GM18861 (cell line): ENCODE measurements at regions not wholly inside any gene's neighbourhood (a gene's known extent, or its start where the extent isn't known, plus 50 kb on each side); places are given as distances from the start of the nearest gene placed in this dataset.
A peak's percentile ranks its signal among the peaks of the same experiment; 100 is the strongest.
"Not testable (repeated sequence)": the region's sequence is repeated elsewhere in the genome, so short reads cannot be mapped to it uniquely, and the experiment has no call there.

Source experiments
- ATAC-seq: cut with Tn5 transposase; IDR thresholded peaks from one replicate; pipeline ENCODE4 v1.9.1; 2021; ENCODE audit not compliant: unreplicated experiment

DNA sequence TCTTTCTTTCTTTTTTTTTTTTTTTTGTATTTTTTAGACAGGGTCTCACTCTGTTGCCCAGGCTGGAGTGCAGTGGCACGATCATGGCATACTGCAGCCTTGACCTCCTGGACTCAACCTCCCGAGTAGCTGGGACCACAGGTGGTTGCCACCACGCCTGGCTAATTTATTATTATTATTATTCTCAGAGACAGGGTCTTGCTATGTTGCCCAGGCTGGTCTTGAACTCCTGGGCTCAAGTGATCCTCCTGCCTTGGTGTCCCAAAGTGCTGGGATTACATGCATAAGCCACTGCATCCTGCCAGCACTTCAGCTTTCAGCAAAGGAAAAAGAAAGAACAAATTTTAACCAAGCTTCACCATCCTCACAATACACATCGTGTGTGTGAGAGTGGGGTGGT lies 97.9 kb upstream of the SERBP1 start:
- ATAC-seq, result no peak

- no peak for ATAC-seq
Observed at GRCh38 chr1:67530071-67530470, 99.9 kb upstream of the SERBP1 start.

DNA sequence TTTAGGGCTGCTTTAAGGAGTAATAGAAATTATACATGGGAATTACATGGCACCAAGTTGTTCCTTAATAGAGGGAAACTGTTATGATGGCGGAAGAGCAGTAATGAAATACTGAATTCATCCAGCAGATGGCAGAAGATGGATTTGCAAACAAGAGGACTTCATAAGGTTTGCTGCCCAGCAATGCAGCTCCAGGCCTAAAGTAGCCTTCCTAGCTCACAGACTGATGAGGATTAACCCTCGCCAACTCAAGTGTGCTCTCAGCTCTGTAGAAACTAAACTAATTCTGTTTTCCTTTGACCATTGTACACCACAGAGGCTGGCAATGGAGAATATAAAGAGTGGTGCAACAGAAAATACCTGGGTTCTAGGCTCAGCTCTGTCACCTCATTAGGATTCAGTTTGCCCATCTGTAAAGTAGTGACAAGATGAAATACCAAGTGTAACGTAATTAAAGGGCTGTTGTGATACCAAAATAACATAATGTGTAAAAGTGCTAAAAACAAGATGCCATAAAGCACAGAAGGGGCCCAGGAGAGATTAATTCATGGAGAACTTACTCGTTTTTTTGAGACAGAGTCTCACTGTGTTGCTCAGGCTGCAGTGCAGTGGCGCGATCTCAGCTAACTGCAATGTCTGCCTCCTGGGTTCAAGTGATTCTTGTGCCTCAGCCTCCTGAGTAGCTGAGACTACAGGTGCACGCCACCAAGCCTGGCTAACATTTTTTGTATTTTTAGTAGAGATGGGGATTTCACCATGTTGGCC lies 102.4 kb upstream of the SERBP1 start:
- ATAC-seq, result peak; percentile 52

- no peak for ATAC-seq
Observed at GRCh38 chr1:67534627-67535065, 104.4 kb upstream of the SERBP1 start.

DNA sequence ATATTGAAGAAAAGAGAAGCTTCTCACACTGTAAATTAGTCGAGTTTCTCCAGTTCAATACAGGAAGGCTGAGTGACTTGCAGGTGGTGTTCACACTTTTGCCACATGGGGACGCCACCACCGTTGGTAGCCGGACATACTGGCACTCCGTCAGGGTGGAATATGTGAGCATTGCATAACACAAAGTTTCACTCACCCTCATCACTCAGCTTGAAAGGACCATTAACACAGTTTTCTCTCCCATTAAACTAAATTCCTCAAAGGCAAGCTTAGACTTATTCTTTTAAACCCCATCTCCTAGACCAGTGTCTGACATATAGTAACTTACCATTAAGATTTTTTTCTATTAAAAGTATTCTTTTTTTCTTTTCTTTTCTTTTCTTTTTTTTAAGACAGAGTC lies 105.3 kb upstream of the SERBP1 start:
- peak; percentile 67 for ATAC-seq

DNA sequence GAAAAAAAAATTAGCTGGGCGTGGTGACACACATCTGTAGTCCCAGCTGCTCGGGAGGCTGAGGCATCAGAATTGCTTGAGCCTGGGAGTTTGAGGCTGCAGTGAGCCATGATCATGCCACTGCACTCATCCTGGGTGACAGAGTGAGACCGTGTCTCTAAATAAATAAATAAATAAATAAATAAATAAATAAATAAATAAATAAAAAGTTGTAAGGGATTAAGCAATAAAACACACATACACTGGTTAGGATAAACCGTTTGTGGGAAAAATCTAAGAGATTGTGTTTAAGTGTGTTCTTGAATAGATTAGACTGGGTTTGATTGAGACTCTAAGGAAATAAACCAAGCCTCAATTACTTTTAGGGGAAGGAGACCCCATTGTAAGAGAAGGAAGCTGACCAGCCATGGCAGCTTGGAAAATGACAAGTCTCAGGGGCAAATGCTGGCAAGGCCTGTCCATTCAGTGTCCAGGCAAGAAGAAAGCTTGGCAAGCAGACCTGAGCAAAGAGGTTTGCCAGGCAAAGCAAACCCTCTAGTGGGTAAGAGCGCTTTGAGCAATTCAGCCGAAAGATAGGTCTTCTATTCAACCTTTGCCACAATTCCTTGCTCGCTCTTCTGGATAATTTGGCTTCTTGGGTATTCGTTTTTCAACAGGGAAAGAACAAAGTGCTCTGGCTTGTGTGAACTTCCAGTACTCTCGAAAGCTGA lies 106.9 kb upstream of the SERBP1 start:
- no peak for ATAC-seq

- ATAC-seq, result no peak
Observed at GRCh38 chr1:67537667-67538018, 107.4 kb upstream of the SERBP1 start.

DNA sequence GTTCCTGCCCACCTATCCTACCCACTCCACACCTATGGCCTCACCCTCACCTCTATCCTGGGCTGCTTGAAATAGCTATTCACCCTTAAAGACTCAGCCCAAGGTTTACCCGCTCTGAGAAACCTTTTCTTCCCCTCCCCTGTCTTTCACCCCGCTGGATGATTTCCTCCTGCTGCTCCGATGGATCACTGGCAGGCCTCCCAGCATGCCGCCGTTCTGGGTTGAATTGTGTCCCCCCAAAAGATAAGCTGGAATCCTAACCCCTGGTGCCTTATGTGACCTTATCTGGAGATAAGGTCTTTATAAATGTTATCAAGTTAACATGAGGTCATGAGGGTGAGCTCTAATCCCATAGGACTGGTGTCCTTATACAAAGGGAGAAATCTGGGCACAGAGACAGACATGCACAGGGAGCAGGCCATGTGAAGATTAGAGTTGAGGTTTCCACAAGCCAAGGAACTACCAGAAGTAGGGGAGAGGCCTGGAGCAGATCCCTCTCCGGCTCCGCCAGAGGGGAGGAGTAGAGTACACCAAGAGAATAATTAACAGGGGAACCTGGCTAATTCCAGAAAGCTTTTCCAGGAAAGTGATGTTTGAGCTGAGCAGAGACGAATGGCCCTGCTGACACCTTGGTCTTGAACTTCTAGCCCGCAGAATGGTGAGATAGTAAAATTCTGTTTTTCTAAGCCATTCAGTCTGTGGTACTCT lies 110.0 kb upstream of the SERBP1 start:
- ATAC-seq, result no peak

DNA sequence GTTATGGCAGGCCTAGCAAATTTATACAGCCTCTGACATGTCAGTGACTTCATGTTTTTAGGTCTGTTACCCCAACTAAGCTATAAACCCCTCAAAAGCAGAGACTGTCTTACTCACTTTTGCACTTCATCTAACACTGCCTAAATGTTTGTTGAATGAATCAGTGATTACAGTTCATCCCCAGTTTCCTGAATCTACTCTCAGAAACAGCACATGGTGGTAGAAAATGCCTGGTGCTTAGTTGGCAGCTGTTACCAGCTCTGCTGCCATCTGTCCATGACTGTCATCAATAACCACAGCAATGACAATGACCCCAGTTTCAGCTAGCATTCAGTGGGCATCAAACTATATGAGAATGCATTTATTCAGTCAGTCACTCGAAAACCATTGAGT lies 110.5 kb upstream of the SERBP1 start:
- no peak for ATAC-seq

DNA sequence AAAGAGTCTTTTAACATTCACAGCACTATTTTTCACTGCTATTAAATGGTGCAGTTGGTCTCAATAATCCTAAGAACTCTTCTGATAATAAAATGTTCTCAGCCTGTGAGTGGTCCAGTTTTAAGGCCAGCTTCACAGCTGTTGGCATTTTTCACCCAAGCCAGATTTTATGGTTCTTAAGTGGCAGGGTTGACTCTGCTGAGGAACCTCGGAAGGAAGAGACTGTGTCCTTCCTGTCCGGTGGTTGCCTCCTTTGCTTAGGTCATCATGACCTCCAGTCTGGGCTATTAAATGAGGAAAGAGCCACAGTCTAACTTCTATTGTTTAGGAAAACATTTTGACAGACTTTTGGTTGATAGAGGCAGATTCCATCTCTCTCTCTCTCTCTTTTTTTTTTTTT lies 112.5 kb upstream of the SERBP1 start:
- no peak for ATAC-seq

- no peak for ATAC-seq
Observed at GRCh38 chr1:67544921-67545320, 114.7 kb upstream of the SERBP1 start.

- no peak for ATAC-seq
Observed at GRCh38 chr1:67545364-67545763, 115.2 kb upstream of the SERBP1 start.

- ATAC-seq, result no peak
Observed at GRCh38 chr1:67551375-67551774, 121.2 kb upstream of the SERBP1 start.

- no peak for ATAC-seq
Observed at GRCh38 chr1:67552336-67552759, 122.1 kb upstream of the SERBP1 start.

GRCh38 chr1:67554204-67554603 lies 124.0 kb upstream of the SERBP1 start:
- not testable (repeated sequence) for ATAC-seq

- no peak for ATAC-seq
Observed at GRCh38 chr1:67555461-67556296, 125.5 kb upstream of the SERBP1 start.

- no peak for ATAC-seq
Observed at GRCh38 chr1:67556297-67556900, 126.2 kb upstream of the SERBP1 start.

DNA sequence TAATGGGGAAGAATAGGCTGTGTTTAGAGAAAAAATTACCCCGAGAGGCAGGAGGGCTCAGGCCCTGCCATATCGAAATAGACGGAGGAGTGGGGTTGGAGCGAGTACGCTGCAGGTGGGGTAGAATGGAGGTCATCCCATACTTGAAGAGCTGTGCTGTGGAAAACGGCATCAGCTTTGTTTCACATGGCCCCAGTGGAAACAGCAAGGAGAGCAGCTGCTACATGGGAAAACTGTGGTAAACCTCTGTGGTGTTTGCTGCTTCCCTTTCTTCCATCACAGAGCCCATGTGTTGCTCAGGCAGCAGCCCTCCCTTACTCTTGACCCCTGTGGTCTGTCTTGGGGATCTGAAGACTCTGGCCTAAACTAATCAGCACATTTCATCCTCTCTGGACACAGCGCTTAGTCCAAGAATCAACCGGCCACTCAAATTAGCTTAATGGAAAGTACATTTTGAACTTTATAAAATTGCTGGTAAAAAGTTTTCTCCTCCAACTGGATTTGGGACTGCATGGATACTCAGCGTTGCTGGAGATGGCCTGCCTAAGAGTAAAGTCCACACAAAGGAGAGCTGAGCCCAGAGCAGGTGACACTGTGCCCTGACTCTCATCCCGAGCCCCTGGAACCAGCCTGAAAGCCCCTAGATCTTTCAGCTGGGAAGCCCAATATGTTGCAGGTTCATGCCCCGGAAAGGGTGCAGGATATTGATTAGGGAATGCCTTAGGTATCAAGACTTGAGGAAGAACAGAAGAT lies 127.1 kb upstream of the GADD45A start:
- no peak for ATAC-seq

DNA sequence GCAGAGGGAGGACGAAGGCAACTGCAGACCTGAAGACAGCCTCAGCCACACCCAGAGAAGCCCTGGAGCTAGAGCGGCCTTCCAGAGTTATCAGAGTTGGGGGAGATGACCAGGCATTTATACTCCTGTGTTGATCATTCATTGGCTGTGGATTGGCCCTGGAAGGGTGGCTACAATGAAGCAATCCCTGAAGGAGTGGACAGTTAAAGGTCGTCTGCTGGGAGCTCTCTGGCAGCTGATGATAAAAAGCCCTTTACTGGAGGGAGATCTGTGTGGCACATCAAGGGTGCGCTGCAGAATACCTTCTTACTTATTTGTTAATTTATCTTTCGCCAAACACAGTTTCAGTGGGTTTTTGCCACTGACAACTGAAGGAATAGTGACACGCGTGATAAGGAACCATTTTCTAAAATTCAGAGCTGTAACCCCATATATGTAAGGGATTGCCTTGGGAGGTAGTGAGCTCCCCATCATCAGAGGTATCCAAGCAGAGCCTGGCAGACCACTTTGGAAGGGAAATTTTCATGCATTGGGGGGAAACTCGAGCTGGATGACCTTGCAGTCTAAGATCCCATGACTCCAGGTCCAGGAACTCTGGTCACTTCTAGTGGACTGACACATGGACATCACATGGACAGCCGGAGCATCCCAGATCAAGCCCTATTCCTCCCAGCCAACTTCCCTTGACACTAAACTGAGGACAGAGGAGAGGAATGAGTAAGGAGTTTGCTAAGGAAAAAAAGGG lies 126.4 kb upstream of the GADD45A start:
- no peak for ATAC-seq
